HG02938 (cell line): ENCODE measurements at regions not wholly inside any gene's neighbourhood (a gene's known extent, or its start where the extent isn't known, plus 50 kb on each side); places are given as distances from the start of the nearest gene placed in this dataset.

Experiments
- ATAC-seq: cut with Tn5 transposase; IDR thresholded peaks from one replicate; pipeline ENCODE4 v1.9.1; 2021; ENCODE audit warnings: mild to moderate bottlenecking, moderate library complexity; ENCODE audit not compliant: unreplicated experiment

GRCh38 chr22:48439560-48440135 lies 1388.0 kb downstream of the BRD1 start:
- no peak for ATAC-seq

GRCh38 chr22:48438800-48439559 lies 1388.7 kb downstream of the BRD1 start:
- no peak for ATAC-seq

- no peak for ATAC-seq
Observed at GRCh38 chr22:48438096-48438495, 1389.6 kb downstream of the BRD1 start.

- no peak for ATAC-seq
Observed at GRCh38 chr22:48436201-48436931, 1391.3 kb downstream of the BRD1 start.

GRCh38 chr22:48434868-48435250 lies 1392.8 kb downstream of the BRD1 start:
- ATAC-seq: no peak

- no peak for ATAC-seq
Observed at GRCh38 chr22:48434156-48434867, 1393.4 kb downstream of the BRD1 start.

- ATAC-seq: no peak
Observed at GRCh38 chr22:48433647-48434046, 1394.0 kb downstream of the BRD1 start.

GRCh38 chr22:48432781-48433518 lies 1394.7 kb downstream of the BRD1 start:
- ATAC-seq: no peak

- ATAC-seq: no peak
Observed at GRCh38 chr22:48431536-48432315, 1395.9 kb downstream of the BRD1 start.

GRCh38 chr22:48431014-48431413 lies 1396.7 kb downstream of the BRD1 start:
- no peak for ATAC-seq

- ATAC-seq: no peak
Observed at GRCh38 chr22:48429446-48430020, 1398.1 kb downstream of the BRD1 start.

GRCh38 chr22:48428631-48429371 lies 1398.9 kb downstream of the BRD1 start:
- no peak for ATAC-seq

GRCh38 chr22:48427731-48428211 lies 1399.9 kb downstream of the BRD1 start:
- ATAC-seq: no peak

GRCh38 chr22:48426466-48427380 lies 1401.0 kb downstream of the BRD1 start:
- no peak for ATAC-seq

- ATAC-seq: no peak
Observed at GRCh38 chr22:48425641-48426040, 1402.0 kb downstream of the BRD1 start.

GRCh38 chr22:48425091-48425506 lies 1402.6 kb downstream of the BRD1 start:
- ATAC-seq: no peak

- no peak for ATAC-seq
Observed at GRCh38 chr22:48424661-48425060, 1403.0 kb downstream of the BRD1 start.

GRCh38 chr22:48424201-48424627 lies 1403.5 kb downstream of the BRD1 start:
- no peak for ATAC-seq
